HG03139 (cell line): ENCODE measurements at regions not wholly inside any gene's neighbourhood (a gene's known extent, or its start where the extent isn't known, plus 50 kb on each side); places are given as distances from the start of the nearest gene placed in this dataset.

Experiments
- ATAC-seq: cut with Tn5 transposase; IDR thresholded peaks from one replicate; pipeline ENCODE4 v1.9.1; 2021; ENCODE audit not compliant: unreplicated experiment

- ATAC-seq, result no peak
Observed at GRCh38 chr6:101202867-101203374, 190.6 kb upstream of the GRIK2 start.

- no peak for ATAC-seq
Observed at GRCh38 chr6:101203664-101204063, 189.8 kb upstream of the GRIK2 start.

- ATAC-seq, result no peak
Observed at GRCh38 chr6:101208152-101208551, 185.4 kb upstream of the GRIK2 start.

- no peak for ATAC-seq
Observed at GRCh38 chr6:101212640-101213039, 180.9 kb upstream of the GRIK2 start.

- no peak for ATAC-seq
Observed at GRCh38 chr6:101222007-101222406, 171.5 kb upstream of the GRIK2 start.

- no peak for ATAC-seq
Observed at GRCh38 chr6:101224751-101225150, 168.8 kb upstream of the GRIK2 start.

GRCh38 chr6:101226677-101227135 is 166.8 kb upstream of the GRIK2 start:
- ATAC-seq, result no peak

- ATAC-seq, result no peak
Observed at GRCh38 chr6:101230866-101231265, 162.6 kb upstream of the GRIK2 start.

GRCh38 chr6:101231606-101232235 is 161.8 kb upstream of the GRIK2 start:
- no peak for ATAC-seq

GRCh38 chr6:101232961-101233360 is 160.5 kb upstream of the GRIK2 start:
- ATAC-seq, result no peak

- no peak for ATAC-seq
Observed at GRCh38 chr6:101236709-101237108, 156.8 kb upstream of the GRIK2 start.

GRCh38 chr6:101241442-101241841 is 152.1 kb upstream of the GRIK2 start:
- ATAC-seq, result no peak

- no peak for ATAC-seq
Observed at GRCh38 chr6:101249470-101249869, 144.0 kb upstream of the GRIK2 start.

GRCh38 chr6:101257163-101257562 is 136.3 kb upstream of the GRIK2 start:
- ATAC-seq, result no peak

GRCh38 chr6:101259505-101259904 is 134.0 kb upstream of the GRIK2 start:
- ATAC-seq, result no peak

- no peak for ATAC-seq
Observed at GRCh38 chr6:101263596-101263995, 129.9 kb upstream of the GRIK2 start.

- no peak for ATAC-seq
Observed at GRCh38 chr6:101266063-101266462, 127.4 kb upstream of the GRIK2 start.

- no peak for ATAC-seq
Observed at GRCh38 chr6:101268541-101268940, 125.0 kb upstream of the GRIK2 start.

GRCh38 chr6:101275251-101275650 is 118.3 kb upstream of the GRIK2 start:
- ATAC-seq, result no peak

- ATAC-seq, result no peak
Observed at GRCh38 chr6:101276066-101276465, 117.4 kb upstream of the GRIK2 start.

GRCh38 chr6:101279410-101279809 is 114.1 kb upstream of the GRIK2 start:
- no peak for ATAC-seq

- no peak for ATAC-seq
Observed at GRCh38 chr6:101281266-101281665, 112.2 kb upstream of the GRIK2 start.

- ATAC-seq, result no peak
Observed at GRCh38 chr6:101284131-101284530, 109.4 kb upstream of the GRIK2 start.
